Ectodermal cell (in vitro differentiated cells): ENCODE measurements at regions not wholly inside any gene's neighbourhood (a gene's known extent, or its start where the extent isn't known, plus 50 kb on each side); places are given as distances from the start of the nearest gene placed in this dataset.

Experiments used
- H3K27ac ChIP-seq: 2 replicates; pipeline ENCODE4 v1.7.0; 2013; ENCODE audit warnings: mild to moderate bottlenecking, low read depth, low read length; ENCODE audit not compliant: insufficient read depth, poor library complexity, severe bottlenecking
- H3K27me3 ChIP-seq: 2 replicates; pipeline ENCODE4 v1.7.0; 2013; ENCODE audit warnings: mild to moderate bottlenecking, low read length; ENCODE audit not compliant: insufficient read depth, control insufficient read depth, poor library complexity, severe bottlenecking
- H3K36me3 ChIP-seq: one replicate; pipeline ENCODE4 v1.7.0; 2013; ENCODE audit warnings: low read length; ENCODE audit not compliant: control insufficient read depth, insufficient read depth
- H3K4me1 ChIP-seq: one replicate; pipeline ENCODE4 v1.7.0; 2013; ENCODE audit warnings: low read length; ENCODE audit not compliant: control insufficient read depth, insufficient read depth
- H3K4me3 ChIP-seq: 2 replicates; pipeline ENCODE4 v1.7.0; 2013; ENCODE audit warnings: low read depth, low read length, control low read depth; ENCODE audit not compliant: insufficient read depth
- H3K9me3 ChIP-seq: 2 replicates; pipeline ENCODE4 v1.7.0; 2013; ENCODE audit warnings: mild to moderate bottlenecking, low read length, moderate library complexity; ENCODE audit not compliant: control insufficient read depth
- WGBS, 2 experiments: methylation state at CpG; one replicate each; pipeline ENCODE4 v1.1.7; 2013; ENCODE audit warnings: missing lambda C conversion rate in 2 of 2; 5-methylcytosine and 5-hydroxymethylcytosine counted together

DNA sequence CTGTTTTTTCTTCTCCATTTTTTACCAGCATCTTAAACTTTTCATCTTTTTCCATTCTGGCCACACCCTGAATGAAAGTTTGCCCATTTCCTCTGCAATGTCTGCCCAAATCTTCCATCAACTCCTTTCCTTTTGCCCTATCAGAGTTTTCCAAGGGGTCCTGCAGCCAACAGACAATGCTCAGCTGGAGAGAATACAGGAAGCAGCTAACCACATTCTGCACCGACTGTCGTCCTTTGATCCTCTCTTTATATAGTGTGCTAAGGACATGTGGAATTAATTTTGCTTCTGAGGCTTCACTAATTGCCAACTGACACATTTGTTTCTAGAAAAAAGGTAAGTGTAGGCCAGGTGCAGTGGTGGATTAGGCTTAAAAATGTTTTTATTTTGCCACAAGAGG, 50.5 kb upstream of the DLX2 start:
- Histone ChIP-seq H3K4me1 (peaks cover 4% of the 10 kb centered on the region), H3K27ac (no peak overlapping the region), H3K9me3 (no peaks in the 10 kb centered on the region), H3K4me3 (no peak overlapping the region), H3K27me3 (no peaks in the 10 kb centered on the region), H3K36me3 (no peaks in the 10 kb centered on the region)
- WGBS, 2 experiments: 40 to 44% methylated on average over 2 of the region's 2 CpGs

DNA sequence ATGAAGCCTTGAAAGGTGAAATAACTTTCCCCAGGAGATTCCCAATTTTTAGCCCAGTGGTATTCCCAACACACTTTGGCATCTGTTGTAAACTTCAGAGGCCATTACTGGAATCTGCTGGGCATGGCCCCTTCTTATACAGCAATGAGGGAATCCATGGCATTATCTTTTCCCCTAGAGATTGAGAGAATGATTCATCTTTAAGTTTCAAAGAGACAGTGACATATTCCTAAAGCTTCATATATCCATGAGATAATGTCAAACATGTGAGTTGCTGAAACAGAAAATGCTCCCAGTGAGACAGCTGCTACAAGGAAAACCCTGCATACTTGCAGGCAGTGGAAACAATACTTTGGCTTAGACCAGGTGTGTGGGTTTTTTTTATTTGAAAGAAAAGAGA, 51.1 kb upstream of the DLX2 start:
- Histone ChIP-seq H3K27ac (no peak overlapping the region), H3K4me1 (peaks cover 4% of the 10 kb centered on the region), H3K36me3 (no peaks in the 10 kb centered on the region), H3K4me3 (no peak overlapping the region), H3K9me3 (no peaks in the 10 kb centered on the region), H3K27me3 (no peaks in the 10 kb centered on the region)

DNA sequence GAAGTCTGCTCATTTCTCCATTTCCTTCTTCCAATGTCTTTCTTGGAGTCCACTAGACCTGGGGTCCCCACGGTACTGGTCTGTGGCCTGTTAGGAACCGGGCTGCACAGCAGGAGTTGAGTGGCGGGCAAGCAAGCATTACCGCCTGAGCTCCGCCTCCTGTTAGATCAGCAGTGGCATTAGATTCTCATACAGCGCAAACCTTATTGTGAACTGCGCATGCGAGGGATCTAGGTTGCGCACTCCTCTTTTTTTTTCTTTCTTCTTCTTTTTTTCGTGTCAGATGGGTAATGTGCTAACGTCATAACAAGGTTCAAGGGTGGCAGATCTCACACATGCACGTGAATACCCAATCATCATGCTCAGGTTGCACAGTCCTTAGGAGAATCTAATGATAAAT, 53.1 kb upstream of the DLX2 start:
- WGBS, 2 experiments: 90 to 91% methylated on average over 12 of the region's 12 CpGs
- Histone ChIP-seq H3K4me3 (no peak overlapping the region), H3K27me3 (no peaks in the 10 kb centered on the region), H3K27ac (no peak overlapping the region), H3K36me3 (no peaks in the 10 kb centered on the region), H3K9me3 (no peaks in the 10 kb centered on the region), H3K4me1 (peaks cover 4% of the 10 kb centered on the region)

DNA sequence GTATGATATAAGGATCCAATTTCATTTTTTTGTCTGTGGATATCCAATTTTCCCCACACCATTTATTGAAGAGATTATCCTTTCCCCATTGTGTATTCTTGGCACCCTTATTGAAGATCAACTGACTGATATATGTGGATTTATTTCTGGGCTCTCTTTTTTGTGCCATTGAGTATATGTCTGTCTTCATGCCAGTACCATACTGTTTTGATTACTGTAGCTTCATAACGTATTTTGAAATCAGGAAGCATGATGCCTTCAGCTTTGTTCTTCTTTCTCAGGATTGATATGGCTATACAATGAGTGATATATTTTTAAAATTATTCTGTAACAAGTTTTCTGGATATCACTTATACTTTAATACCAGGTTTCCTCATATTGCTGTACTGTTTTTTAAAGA, 58.1 kb upstream of the DLX2 start:
- Histone ChIP-seq H3K9me3 (no peaks in the 10 kb centered on the region), H3K4me1 (no peaks in the 10 kb centered on the region), H3K36me3 (no peaks in the 10 kb centered on the region), H3K27ac (no peak overlapping the region), H3K4me3 (no peak overlapping the region), H3K27me3 (no peaks in the 10 kb centered on the region)
- 91 to 100% methylated on average over 1 of the region's 1 CpG for WGBS, 2 experiments

DNA sequence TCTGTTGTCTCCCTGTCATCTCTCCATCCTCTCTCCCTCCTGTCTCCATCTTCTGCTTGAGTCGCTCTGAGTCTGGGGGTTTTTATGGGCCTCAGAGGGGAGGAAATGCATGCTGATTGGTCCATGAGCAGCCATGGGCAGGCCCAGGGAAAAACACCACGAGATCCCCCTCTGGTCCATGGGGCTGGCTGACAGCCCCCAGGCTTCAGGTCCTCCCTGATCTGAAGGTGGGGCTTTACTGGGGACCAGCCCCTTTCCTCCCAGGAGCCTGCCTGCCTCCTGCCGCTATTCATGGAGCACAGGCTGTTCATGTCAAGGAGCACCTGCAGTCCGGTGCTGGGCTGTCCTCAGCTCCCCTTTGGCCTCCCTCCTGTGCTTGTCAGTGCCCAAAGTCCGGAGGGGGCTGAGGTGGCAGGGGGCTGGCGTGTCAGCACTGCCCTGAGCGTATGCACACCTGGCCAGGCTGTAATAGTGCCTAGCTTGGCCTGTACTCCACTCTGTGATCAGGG, 59.6 kb upstream of the DLX2 start:
- no peak overlapping the region for H3K27ac ChIP-seq
- WGBS, 2 experiments: 75 to 77% methylated on average over 7 of the region's 7 CpGs

DNA sequence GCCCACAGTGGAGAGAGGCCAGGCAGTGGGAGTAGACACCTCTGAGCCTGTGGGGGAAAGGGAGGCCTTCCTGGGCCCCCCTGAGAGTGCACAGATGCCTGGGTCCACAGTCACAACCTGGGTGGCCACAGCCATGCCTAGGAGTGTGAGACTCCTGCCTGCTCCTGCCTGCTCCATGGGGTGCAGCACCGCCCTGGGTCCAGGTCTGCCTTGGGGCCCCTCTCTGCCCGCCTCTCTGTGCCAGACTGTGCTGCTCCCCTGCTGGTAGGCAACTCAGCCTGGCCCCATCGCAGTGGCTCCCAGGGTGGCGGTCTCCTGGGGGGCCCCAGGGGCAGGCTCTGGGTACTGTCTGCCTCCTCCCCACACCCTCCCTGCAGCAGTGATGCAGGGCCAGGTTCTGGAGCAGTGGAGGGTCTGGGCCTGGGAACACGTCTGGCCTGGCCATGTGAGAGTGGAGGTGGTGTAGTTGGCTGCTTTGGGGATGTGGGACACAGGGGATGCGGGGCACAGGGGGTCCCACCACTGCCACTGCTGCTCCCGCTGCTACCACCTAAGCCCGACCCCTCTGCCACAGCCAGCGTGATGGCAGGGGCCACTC, 60.1 kb upstream of the DLX2 start:
- H3K27me3 ChIP-seq: no peaks in the 10 kb centered on the region
- H3K36me3 ChIP-seq: no peaks in the 10 kb centered on the region
- H3K4me3 ChIP-seq: no peak overlapping the region
- H3K9me3 ChIP-seq: no peaks in the 10 kb centered on the region
- H3K4me1 ChIP-seq: no peaks in the 10 kb centered on the region
- 95 to 96% methylated on average over 9 of the region's 9 CpGs for WGBS, 2 experiments
- H3K27ac ChIP-seq: no peak overlapping the region

More for the DNA sequence above, 59.6 kb upstream of the DLX2 start:
- H3K4me1 ChIP-seq: no peaks in the 10 kb centered on the region
- no peaks in the 10 kb centered on the region for H3K9me3 ChIP-seq
- no peaks in the 10 kb centered on the region for H3K27me3 ChIP-seq
- no peak overlapping the region for H3K4me3 ChIP-seq
- no peaks in the 10 kb centered on the region for H3K36me3 ChIP-seq

DNA sequence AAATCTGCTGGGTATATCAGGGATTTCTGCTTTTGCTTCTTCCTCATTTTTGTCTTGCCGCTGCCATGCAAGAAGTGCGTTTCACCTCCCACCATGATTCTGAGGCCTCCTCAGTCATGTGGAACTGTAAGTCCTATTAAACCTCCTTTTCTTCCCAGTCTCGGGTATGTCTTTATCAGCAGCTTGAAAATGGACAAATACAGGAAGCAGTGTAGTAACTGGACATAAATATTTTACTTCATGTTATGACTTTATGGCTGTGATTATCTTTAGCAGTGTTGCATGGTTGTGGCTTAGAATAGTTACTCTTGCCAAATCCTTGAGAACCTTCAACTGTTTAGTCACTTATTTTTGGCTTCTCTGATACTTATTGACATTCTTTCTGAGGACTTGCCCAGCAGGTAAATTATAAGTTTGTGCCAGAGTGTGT, 66.2 kb upstream of the DLX2 start:
- no peak overlapping the region for H3K4me3 ChIP-seq
- H3K27me3 ChIP-seq: peaks cover 9% of the 10 kb centered on the region
- H3K36me3 ChIP-seq: no peaks in the 10 kb centered on the region
- no peak overlapping the region for H3K27ac ChIP-seq
- no peaks in the 10 kb centered on the region for H3K4me1 ChIP-seq
- 96 to 99% methylated on average over 3 of the region's 3 CpGs for WGBS, 2 experiments
- no peaks in the 10 kb centered on the region for H3K9me3 ChIP-seq

DNA sequence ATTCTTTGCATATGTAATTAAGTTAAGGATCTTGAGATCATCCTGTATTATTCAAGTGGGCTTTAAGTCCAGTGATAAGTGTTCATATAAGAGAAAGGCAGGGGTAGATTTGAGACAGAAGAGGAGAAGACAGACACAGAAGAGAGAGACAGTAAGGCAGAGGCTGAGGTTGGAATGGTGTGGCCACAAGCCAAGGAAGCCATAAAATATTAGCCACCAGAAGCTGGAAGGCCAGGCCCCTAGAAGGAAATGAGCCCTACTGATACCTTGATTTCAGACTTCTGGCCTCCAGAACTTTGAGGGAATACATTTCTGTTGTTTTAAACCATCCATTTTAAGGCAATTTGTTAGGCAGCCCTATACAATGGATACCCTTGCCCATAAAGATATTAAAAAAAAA, 66.9 kb upstream of the DLX2 start:
- no peaks in the 10 kb centered on the region for H3K36me3 ChIP-seq
- H3K27ac ChIP-seq: no peak overlapping the region
- H3K4me3 ChIP-seq: no peak overlapping the region
- no peaks in the 10 kb centered on the region for H3K4me1 ChIP-seq
- H3K27me3 ChIP-seq: peaks cover 9% of the 10 kb centered on the region
- H3K9me3 ChIP-seq: no peaks in the 10 kb centered on the region

DNA sequence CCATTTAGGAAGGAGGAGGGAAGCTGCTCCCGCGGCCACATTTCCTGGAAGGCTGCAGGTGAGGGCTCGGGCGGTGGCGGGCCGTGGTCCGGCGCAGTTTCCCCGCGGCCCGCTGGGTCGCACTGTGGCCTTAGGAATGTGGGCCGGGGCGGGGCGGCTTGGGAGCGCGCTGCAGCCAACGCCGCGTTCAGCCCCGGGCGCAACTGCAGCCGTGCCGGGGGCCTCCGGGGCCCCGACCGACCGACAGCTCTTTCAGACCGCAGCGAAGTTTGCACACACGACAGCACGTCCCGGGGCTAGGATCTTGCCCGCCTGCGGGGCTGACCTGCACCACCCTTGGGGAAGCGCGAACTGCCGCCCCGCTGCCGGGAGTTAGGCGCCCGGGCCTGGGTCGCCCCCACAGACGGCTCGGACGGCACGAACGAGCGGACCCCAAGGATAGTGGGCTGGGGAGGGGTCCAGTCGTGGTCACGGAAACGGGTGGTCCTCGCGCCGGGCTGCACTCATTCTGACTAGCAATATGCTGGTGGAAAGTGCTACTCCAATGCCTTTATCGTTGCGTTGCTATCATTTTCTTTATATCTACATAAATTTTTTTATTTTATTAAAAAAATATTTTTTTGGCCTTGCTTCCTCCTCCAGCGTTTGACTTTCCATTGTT, 69.9 kb upstream of the DLX2 start:
- 2% methylated on average over 55 to 57 of the region's 58 CpGs for WGBS, 2 experiments
- H3K36me3 ChIP-seq: no peaks in the 10 kb centered on the region
- no peaks in the 10 kb centered on the region for H3K4me1 ChIP-seq

DNA sequence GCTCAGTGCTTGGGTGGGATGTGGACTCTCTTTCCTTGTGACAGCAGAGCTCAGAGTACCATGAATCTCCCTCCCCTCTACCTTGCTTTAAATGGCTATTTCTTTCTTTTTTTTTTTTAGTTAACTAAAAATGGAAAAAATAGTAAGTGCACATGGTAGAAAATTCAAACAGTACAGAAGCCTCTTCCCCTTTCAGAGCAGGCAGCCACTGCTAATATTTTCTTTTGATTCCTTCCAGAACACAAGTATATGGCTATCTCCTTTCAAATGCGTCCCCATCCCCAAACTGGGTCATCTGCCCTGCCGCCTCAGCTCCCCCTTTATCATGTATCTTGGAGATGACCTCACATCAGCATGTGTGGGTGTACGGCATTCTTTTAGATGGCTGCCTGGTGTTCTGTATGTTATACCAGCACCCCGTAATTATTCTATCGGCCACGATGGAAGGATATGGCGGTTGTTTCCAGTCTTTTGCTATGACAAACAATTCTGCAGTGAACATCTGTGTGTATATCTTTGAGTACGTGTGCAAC, 70.5 kb upstream of the DLX2 start:
- Histone ChIP-seq H3K27me3 (peaks cover 9% of the 10 kb centered on the region), H3K4me1 (no peaks in the 10 kb centered on the region), H3K4me3 (no peak overlapping the region), H3K36me3 (no peaks in the 10 kb centered on the region), H3K27ac (no peak overlapping the region), H3K9me3 (no peaks in the 10 kb centered on the region)
- WGBS, 2 experiments: 65 to 72% methylated on average over 8 of the region's 8 CpGs

More for the DNA sequence above, 69.9 kb upstream of the DLX2 start:
- peak overlapping the region; percentile 37 for H3K4me3 ChIP-seq
- no peak overlapping the region for H3K27ac ChIP-seq
- peaks cover 9% of the 10 kb centered on the region for H3K27me3 ChIP-seq
- no peaks in the 10 kb centered on the region for H3K9me3 ChIP-seq
